ENCODE measurements at regions not wholly inside any gene's neighbourhood (a gene's known extent, or its start where the extent isn't known, plus 50 kb on each side); places are given as distances from the start of the nearest gene placed in this dataset.

GRCh38 chr3:187944390-187945179 lies 199.3 kb upstream of the BCL6 start:
- no peak overlapping the region for H3K4me3 ChIP-seq (ENCODE audit: low read depth, low read length)
- TF ChIP-seq, protein P1, sequence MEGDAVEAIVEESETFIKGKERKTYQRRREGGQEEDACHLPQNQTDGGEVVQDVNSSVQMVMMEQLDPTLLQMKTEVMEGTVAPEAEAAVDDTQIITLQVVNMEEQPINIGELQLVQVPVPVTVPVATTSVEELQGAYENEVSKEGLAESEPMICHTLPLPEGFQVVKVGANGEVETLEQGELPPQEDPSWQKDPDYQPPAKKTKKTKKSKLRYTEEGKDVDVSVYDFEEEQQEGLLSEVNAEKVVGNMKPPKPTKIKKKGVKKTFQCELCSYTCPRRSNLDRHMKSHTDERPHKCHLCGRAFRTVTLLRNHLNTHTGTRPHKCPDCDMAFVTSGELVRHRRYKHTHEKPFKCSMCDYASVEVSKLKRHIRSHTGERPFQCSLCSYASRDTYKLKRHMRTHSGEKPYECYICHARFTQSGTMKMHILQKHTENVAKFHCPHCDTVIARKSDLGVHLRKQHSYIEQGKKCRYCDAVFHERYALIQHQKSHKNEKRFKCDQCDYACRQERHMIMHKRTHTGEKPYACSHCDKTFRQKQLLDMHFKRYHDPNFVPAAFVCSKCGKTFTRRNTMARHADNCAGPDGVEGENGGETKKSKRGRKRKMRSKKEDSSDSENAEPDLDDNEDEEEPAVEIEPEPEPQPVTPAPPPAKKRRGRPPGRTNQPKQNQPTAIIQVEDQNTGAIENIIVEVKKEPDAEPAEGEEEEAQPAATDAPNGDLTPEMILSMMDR (IDR thresholded peaks at IDR 0.05; ENCODE audit: low read depth, low read length, missing control alignments): no peak
- DNase-seq (ENCODE audit: low read depth): no peak

- TF ChIP-seq, protein P1 (IDR thresholded peaks at IDR 0.05; ENCODE audit: low read depth, low read length, missing control alignments): no peak
- no peak overlapping the region for H3K4me3 ChIP-seq (ENCODE audit: low read depth, low read length)
- no peak for DNase-seq (ENCODE audit: low read depth)
These were observed 200.1 kb upstream of the BCL6 start for GRCh38 chr3:187945374-187945773.

- TF ChIP-seq, protein P1 (IDR thresholded peaks at IDR 0.05; ENCODE audit: low read depth, low read length, missing control alignments): no peak
- DNase-seq (ENCODE audit: low read depth): no peak
- no peak overlapping the region for H3K4me3 ChIP-seq (ENCODE audit: low read depth, low read length)
These were observed 201.0 kb upstream of the BCL6 start for GRCh38 chr3:187946163-187946691.

DNA sequence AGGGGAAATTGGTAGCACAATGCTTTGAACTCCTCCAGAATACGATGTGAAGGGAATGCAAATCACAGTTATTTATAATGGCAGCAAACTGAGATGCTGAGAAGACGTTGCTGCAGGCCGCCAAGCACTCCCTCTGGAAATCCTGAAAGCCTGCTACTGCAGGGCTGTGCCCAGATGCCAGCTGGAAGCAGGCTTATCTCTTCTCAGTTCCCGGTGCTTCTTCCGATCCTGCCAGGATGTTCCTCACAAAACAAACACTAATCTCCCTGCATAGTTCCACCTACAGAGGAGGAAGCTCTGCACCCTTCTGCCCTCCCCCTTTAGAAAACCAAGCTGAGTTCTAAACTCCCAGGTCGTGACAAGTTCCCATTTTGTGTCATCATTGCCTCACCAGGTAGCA lies 201.7 kb upstream of the BCL6 start:
- DNase-seq (ENCODE audit: low read depth): no peak
- H3K4me3 ChIP-seq (ENCODE audit: low read depth, low read length): no peak overlapping the region
- TF ChIP-seq, protein P1 (IDR thresholded peaks at IDR 0.05; ENCODE audit: low read depth, low read length, missing control alignments): no peak

GRCh38 chr3:187947927-187948682 lies 202.8 kb upstream of the BCL6 start:
- DNase-seq (ENCODE audit: low read depth): no peak
- no peak overlapping the region for H3K4me3 ChIP-seq (ENCODE audit: low read depth, low read length)
- TF ChIP-seq, protein P1 (IDR thresholded peaks at IDR 0.05; ENCODE audit: low read depth, low read length, missing control alignments): no peak

GRCh38 chr3:187949093-187949820 lies 204.0 kb upstream of the BCL6 start:
- H3K4me3 ChIP-seq (ENCODE audit: low read depth, low read length): no peak overlapping the region
- TF ChIP-seq, protein P1 (IDR thresholded peaks at IDR 0.05; ENCODE audit: low read depth, low read length, missing control alignments): no peak
- no peak for DNase-seq (ENCODE audit: low read depth)
